ENCODE measurements at regions not wholly inside any gene's neighbourhood (a gene's known extent, or its start where the extent isn't known, plus 50 kb on each side); places are given as distances from the start of the nearest gene placed in this dataset.

DNA sequence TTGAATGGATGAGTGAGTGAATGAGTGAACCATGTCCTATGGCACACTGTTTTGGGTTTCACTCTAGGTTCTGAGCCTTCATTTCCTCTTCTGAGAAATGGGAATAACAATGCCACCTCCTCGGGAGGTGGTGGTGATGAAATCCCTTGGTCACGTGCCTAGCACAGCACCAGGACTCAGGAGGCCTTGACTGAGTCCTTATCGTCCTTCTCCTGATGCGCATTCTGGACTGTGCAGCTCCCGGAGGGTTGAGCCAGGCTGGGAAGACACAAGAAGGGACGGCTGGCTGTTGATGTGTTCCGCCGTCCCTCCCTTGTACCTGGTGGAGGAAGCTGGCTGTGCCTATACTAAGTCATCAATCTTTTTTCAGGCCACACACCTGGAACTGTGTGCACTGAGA is 437.3 kb downstream of the ZNF521 start:
- TF ChIP-seq, protein P1, sequence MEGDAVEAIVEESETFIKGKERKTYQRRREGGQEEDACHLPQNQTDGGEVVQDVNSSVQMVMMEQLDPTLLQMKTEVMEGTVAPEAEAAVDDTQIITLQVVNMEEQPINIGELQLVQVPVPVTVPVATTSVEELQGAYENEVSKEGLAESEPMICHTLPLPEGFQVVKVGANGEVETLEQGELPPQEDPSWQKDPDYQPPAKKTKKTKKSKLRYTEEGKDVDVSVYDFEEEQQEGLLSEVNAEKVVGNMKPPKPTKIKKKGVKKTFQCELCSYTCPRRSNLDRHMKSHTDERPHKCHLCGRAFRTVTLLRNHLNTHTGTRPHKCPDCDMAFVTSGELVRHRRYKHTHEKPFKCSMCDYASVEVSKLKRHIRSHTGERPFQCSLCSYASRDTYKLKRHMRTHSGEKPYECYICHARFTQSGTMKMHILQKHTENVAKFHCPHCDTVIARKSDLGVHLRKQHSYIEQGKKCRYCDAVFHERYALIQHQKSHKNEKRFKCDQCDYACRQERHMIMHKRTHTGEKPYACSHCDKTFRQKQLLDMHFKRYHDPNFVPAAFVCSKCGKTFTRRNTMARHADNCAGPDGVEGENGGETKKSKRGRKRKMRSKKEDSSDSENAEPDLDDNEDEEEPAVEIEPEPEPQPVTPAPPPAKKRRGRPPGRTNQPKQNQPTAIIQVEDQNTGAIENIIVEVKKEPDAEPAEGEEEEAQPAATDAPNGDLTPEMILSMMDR (IDR thresholded peaks at IDR 0.05): no peak
- TF ChIP-seq POLR2A (IDR thresholded peaks at IDR 0.05): no peak

Measured in adrenal gland (tissue), 5 donors.